Fibroblast of skin of left quadriceps (primary cell): ENCODE measurements at regions not wholly inside any gene's neighbourhood (a gene's known extent, or its start where the extent isn't known, plus 50 kb on each side); places are given as distances from the start of the nearest gene placed in this dataset.

Source experiments
- DNase-seq, 2 experiments: peaks; one replicate each; pipeline ENCODE4 v3.0.0-alpha.2; 2013; ENCODE audit warnings: low read depth in 2 of 2

GRCh38 chr16:76906552-76906951 is 284.4 kb upstream of the MON1B start:
- no peak for DNase-seq

GRCh38 chr16:76910931-76911330 is 280.1 kb upstream of the MON1B start:
- peak; percentile 62 to 66 for DNase-seq

- DNase-seq: no peak
Observed at GRCh38 chr16:76913046-76913445, 277.9 kb upstream of the MON1B start.

GRCh38 chr16:76926042-76926441 is 264.9 kb upstream of the MON1B start:
- DNase-seq: no peak

GRCh38 chr16:76926595-76926994 is 264.4 kb upstream of the MON1B start:
- DNase-seq: no peak

GRCh38 chr16:76931186-76931585 is 259.8 kb upstream of the MON1B start:
- peak; percentile 31 to 40 for DNase-seq

GRCh38 chr16:76932541-76933211 is 258.3 kb upstream of the MON1B start:
- no peak for DNase-seq

GRCh38 chr16:76940251-76940650 is 250.7 kb upstream of the MON1B start:
- no peak for DNase-seq

- no peak for DNase-seq
Observed at GRCh38 chr16:76941113-76941512, 249.9 kb upstream of the MON1B start.

GRCh38 chr16:76942089-76942488 is 248.9 kb upstream of the MON1B start:
- no peak for DNase-seq

- no peak for DNase-seq
Observed at GRCh38 chr16:76943921-76944320, 247.1 kb upstream of the MON1B start.

- peak; percentile 60 to 66 for DNase-seq
Observed at GRCh38 chr16:76946879-76947278, 244.1 kb upstream of the MON1B start.

- peak; percentile 24 to 25 for DNase-seq
Observed at GRCh38 chr16:76947749-76948148, 243.2 kb upstream of the MON1B start.

- no peak for DNase-seq
Observed at GRCh38 chr16:76955629-76956028, 235.4 kb upstream of the MON1B start.

- DNase-seq: no peak
Observed at GRCh38 chr16:76956394-76956793, 234.6 kb upstream of the MON1B start.

GRCh38 chr16:76956841-76957240 is 234.1 kb upstream of the MON1B start:
- no peak for DNase-seq

GRCh38 chr16:76959166-76959565 is 231.8 kb upstream of the MON1B start:
- DNase-seq: no peak

- no peak for DNase-seq
Observed at GRCh38 chr16:76963614-76964315, 227.2 kb upstream of the MON1B start.

- DNase-seq: no peak
Observed at GRCh38 chr16:76964464-76965154, 226.4 kb upstream of the MON1B start.

- DNase-seq: no peak
Observed at GRCh38 chr16:76970087-76970744, 220.8 kb upstream of the MON1B start.

GRCh38 chr16:76970745-76971099 is 220.3 kb upstream of the MON1B start:
- no peak for DNase-seq

- DNase-seq: no peak
Observed at GRCh38 chr16:76976101-76976500, 214.9 kb upstream of the MON1B start.
